Keratinocyte (primary cell): ENCODE measurements at regions not wholly inside any gene's neighbourhood (a gene's known extent, or its start where the extent isn't known, plus 50 kb on each side); places are given as distances from the start of the nearest gene placed in this dataset.

Source experiments
- EZH2 ChIP-seq: IDR thresholded peaks from one replicate; pipeline ENCODE4 v1.6.1; 2012; ENCODE audit warnings: inconsistent platforms, mild to moderate bottlenecking, low read length, moderate library complexity
- TF ChIP-seq, protein P1 (sequence below), 3 experiments: IDR thresholded peaks in 1 of 3; conservative IDR thresholded peaks in 1 of 3; optimal IDR thresholded peaks in 1 of 3; 2 replicates in 2 of 3; 3 replicates in 1 of 3; pipeline versions ENCODE3 to v1.5.1; 2011; ENCODE audit warnings: low read length in 3 of 3, mild to moderate bottlenecking in 3 of 3, moderate library complexity in 2 of 3, control low read depth in 1 of 3, inconsistent platforms in 1 of 3; ENCODE audit not compliant: insufficient read depth in 2 of 3; ENCODE audit errors: extremely low read depth in 1 of 3

- TF ChIP-seq, protein P1, sequence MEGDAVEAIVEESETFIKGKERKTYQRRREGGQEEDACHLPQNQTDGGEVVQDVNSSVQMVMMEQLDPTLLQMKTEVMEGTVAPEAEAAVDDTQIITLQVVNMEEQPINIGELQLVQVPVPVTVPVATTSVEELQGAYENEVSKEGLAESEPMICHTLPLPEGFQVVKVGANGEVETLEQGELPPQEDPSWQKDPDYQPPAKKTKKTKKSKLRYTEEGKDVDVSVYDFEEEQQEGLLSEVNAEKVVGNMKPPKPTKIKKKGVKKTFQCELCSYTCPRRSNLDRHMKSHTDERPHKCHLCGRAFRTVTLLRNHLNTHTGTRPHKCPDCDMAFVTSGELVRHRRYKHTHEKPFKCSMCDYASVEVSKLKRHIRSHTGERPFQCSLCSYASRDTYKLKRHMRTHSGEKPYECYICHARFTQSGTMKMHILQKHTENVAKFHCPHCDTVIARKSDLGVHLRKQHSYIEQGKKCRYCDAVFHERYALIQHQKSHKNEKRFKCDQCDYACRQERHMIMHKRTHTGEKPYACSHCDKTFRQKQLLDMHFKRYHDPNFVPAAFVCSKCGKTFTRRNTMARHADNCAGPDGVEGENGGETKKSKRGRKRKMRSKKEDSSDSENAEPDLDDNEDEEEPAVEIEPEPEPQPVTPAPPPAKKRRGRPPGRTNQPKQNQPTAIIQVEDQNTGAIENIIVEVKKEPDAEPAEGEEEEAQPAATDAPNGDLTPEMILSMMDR (optimal IDR thresholded peaks at IDR 0.05 in 1 of 3, IDR thresholded peaks at IDR 0.05 in 1 of 3, conservative IDR thresholded peaks at IDR 0.05 in 1 of 3; ENCODE audit: extremely low read depth in 1 of 3, insufficient read depth in 2 of 3, low read length in 3 of 3), result no peak
- TF ChIP-seq EZH2, result no peak
These were observed 67.9 kb downstream of the EBNA1BP2 start for GRCh38 chr1:43104027-43104763.
